ENCODE measurements at regions not wholly inside any gene's neighbourhood (a gene's known extent, or its start where the extent isn't known, plus 50 kb on each side); places are given as distances from the start of the nearest gene placed in this dataset.

GRCh38 chr7:156002362-156003066 lies 190.3 kb upstream of the SHH start:
- TF ChIP-seq CTCF (IDR thresholded peaks at IDR 0.05) = no peak
- TF ChIP-seq EP300 (IDR thresholded peaks at IDR 0.05) = no peak
- no peak for TF ChIP-seq POLR2A (IDR thresholded peaks at IDR 0.05)

Measured in ovary (tissue), 3 donors.